HG02763 (cell line): ENCODE measurements at regions not wholly inside any gene's neighbourhood (a gene's known extent, or its start where the extent isn't known, plus 50 kb on each side); places are given as distances from the start of the nearest gene placed in this dataset.
"Not testable (repeated sequence)": the region's sequence is repeated elsewhere in the genome, so short reads cannot be mapped to it uniquely, and the experiment has no call there.

Experiments used
- ATAC-seq: cut with Tn5 transposase; IDR thresholded peaks from one replicate; pipeline ENCODE4 v1.9.1; 2021; ENCODE audit warnings: mild to moderate bottlenecking, moderate library complexity; ENCODE audit not compliant: unreplicated experiment

DNA sequence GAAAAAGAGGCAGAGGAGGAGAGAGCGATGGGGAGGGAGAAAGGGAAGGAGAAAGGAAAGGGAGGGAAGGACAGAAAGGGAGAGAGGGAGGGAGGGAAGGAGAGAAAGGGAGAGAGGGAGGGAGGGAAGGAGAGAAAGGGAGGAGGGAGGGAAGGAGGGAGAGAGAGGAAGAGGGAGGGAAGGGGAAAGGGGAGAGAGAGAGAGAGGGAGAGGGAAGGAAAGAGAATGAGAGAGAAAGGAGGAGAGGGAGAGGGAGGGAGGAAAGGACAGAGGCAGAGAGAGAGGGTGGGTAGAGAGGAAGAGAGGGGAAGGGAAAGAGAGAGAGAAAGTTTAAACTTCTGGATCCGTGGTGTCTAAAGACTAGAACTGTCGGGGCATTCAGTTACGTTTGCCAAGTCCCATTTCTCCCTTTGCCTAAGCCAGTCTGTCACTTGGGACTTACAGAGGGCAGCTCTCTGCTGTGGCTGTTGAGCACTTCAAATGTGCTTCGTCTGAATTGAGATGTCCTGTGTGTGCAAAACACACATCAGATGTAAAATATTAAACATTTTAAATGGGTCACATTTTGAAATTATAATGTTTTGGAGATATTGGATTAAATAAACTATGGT is 62.6 kb downstream of the PLXNA1 start:
- ATAC-seq: no peak

DNA sequence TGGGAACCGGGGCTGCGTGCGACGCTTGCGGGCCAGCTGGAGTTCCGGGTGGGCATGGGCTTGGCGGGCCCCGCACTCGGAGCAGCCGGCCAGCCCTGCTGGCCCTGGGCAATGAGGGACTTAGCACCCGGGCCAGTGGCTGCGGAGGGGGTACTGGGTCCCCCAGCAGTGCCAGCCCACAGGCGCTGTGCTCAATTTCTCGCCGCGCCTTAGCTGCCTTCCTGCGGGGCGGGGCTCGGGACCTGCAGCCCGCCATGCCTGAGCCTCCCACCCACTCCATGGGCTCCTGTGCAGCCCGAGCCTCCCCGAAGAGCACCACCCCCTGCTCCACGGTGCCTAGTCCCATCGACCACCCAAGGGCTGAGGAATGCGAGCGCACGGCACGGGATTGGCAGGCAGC is 63.8 kb downstream of the PLXNA1 start:
- not testable (repeated sequence) for ATAC-seq

- no peak for ATAC-seq
Observed at GRCh38 chr3:127049393-127049792, 66.5 kb downstream of the PLXNA1 start.

- no peak for ATAC-seq
Observed at GRCh38 chr3:127050733-127051132, 67.8 kb downstream of the PLXNA1 start.

- ATAC-seq: no peak
Observed at GRCh38 chr3:127052121-127052561, 69.2 kb downstream of the PLXNA1 start.

DNA sequence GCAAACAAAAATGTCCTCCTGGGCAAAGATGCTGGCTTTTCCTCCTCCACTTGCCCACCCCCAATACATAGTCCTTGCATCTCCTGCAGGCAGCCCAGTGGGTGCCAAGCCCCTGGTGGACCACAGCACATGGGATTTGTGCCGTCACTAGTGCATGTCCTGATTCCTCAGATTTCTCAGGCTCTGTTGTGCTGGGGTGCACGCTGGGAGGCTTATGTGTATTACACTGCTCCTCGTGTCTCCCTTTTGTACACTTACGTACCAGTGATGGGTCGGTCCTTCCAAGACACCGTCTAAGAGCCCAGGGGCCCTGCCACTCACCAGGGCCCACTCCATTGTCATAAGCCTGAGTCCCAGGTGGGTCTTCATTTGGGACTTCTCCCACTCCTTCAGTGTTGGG is 70.1 kb downstream of the PLXNA1 start:
- ATAC-seq: no peak

GRCh38 chr3:127053450-127053849 is 70.5 kb downstream of the PLXNA1 start:
- no peak for ATAC-seq

DNA sequence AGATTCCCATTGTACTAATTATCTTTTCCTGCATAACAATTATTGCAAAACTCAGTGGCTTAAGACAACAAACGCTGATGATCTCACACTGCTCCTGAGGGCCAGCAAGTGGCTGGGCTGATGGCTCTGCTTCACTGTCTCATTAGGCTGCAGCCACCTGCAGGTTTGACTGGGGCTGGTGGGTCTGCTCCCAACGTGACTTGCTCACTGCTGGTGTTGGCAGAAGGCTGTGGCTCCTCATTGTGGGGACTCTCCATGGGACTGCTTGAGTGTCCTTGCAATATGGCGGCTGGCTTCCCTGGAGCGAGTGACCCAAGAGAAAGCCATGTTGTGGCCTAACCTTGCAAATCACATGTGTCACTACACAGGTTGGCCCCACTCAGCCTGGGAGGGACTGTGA is 71.1 kb downstream of the PLXNA1 start:
- ATAC-seq: no peak

DNA sequence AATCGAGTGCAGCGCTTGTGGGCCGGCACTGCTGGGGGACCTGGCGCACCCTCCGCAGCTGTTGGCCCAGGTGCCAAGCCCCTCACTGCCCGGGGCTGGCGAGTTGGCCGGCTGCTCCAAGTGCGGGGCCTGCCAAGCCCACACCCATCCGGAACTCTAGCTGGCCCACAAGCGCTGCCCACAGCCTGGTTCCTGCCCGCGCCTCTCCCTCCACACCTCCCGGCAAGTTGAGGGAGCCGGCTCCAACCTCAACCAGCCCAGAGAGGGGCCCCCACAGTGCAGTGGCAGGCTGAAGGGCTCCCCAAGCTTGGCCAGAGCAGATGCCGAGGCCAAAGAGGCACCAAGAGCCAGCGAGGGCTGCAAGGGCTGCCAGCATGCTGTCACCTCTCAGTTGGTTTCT is 73.4 kb downstream of the PLXNA1 start:
- ATAC-seq: no peak

DNA sequence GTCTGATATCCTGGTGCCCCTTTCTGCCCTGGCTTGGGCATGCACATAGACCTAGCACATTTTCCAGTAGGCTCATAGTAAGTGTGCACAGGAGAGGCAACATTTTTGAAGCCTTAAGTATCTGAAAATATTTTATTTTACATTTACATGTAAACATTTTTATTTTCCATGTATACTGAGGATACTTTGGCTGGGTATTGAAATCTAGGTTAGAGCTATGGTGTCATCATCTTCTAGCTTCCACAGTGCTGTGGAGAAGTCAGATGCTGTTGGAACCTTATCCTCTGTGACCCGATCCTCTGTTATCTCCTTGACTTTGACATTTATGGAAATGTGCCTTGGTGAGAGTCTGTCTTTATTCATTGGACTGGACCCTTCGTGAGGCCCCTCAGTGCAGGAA is 74.1 kb downstream of the PLXNA1 start:
- no peak for ATAC-seq

DNA sequence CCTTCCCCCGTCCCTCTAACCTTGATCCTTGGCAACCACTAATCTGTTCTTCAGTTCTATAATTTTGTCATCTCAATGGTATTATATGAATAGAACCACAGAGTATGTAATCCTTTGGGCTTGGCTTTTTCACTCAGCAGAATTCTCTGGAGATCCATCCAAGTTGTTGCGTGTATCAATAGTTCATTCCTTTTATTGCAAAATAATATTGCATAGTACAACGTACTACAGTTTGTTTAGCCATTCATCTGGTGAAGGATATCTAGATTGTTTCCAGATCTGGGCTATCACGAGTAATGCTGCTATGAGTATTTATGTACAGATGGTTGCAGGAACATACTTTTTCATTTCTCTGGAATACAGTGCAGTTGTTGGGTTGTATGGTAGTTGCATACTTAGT is 76.2 kb downstream of the PLXNA1 start:
- no peak for ATAC-seq

DNA sequence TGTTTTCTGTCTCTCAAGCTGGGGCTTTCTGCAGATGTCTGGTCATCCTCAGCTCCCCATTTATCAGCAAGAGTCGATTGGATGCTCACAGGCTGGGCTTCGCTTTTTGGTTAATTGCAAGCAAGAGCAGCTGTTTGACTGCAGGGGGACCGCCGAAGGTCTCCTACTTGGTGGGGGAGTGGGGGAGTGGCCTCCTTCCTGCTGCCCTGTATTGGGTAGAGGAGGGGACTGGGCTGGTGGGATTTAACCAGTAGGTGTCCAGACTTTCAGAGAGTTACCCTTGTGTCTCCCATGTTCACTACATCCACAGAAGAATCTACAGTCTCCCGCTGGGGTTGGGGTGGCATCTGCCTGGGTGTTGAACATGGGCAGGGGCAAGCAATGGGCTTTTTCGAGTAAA is 78.7 kb downstream of the PLXNA1 start:
- ATAC-seq: no peak

- no peak for ATAC-seq
Observed at GRCh38 chr3:127062926-127063325, 80.0 kb downstream of the PLXNA1 start.

- ATAC-seq: no peak
Observed at GRCh38 chr3:127063916-127064315, 81.0 kb downstream of the PLXNA1 start.

GRCh38 chr3:127064391-127065137 is 81.6 kb downstream of the PLXNA1 start:
- ATAC-seq: no peak

DNA sequence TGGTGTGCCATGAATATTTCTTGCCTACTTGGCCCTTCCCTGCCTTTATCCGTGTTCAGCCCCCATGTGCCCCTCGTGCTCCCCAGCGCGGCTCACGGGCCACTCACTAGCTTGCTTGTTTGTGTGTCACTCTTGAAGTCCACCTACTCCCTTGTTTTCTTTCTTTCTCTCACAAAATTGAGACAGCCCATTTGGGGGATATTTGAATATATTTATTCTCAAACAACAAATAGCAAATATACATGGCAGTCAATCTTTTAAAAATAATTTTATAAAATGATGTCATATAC is 82.2 kb downstream of the PLXNA1 start:
- no peak for ATAC-seq

DNA sequence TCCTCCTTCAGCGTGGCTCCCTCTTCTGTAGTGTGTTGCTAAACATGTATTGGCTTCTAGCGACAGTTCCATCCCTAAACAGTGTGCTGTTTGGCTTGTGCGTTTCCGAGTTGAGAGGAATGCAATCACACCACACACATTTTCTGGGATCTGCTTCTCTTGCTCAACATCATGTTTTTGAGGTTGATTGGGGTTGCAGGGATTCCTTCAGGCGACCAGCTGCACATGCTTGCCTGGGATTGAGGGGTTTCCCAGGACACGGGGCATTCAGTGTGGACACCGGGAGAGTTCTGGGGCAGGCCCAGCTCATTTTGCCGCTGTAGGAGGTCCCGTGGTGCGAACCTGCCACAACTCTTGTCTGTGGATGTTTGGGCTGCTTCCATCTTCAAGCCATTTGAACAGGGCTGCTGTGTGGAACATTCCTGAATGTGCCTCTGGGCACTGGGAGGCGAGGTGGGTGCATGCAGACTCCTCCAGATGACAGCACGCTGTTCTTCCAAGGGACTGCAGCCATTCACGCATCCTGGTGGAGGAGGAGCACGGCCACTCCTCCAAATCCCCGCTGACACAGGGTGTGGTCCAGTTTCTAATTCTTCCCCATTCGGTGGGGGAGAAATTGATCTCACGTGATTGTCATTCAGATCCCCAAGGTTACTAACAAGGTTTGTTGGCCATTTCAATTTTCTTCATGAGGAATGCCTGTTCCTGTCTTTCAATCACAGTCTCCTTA is 82.8 kb downstream of the PLXNA1 start:
- ATAC-seq: no peak

GRCh38 chr3:127066635-127067034 is 83.7 kb downstream of the PLXNA1 start:
- ATAC-seq: no peak

DNA sequence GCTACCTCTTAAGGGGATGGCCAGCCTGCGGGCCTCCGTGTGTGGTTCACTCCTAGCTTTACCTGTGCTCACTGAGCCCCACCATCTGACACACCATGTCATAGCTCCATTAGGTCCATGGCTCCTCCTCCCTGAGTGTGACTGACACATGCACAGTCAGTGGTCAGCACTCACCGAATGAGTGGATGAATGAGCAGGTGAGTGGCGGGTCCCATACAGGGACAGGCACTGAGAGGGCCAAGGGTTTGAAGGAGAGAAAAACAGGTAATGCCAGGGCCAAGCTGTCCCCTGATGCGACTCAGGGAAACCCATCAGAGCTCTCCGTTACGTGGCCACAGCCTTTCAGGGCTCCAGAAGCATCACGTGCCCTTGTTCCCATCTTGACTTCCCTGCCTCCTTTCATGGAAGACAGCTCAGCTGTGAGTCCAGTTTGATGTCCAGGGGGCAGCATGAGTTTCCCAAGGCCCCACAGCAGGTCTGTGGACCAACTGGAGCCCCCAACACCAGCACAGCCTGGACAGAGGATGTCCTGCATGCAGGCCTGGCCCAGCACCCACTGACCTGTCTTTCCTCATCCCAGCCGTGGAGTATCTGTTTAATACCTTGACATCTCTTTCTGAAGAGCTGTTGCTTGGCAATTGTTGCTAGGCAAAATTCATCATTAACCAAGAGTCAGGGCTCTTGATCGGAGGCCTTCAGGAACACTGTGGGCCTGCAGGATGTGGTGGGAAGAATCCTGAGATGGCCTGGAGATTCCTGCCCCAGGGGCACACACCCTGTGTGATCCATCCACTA is 84.4 kb downstream of the PLXNA1 start:
- ATAC-seq: no peak

- no peak for ATAC-seq
Observed at GRCh38 chr3:127068111-127068810, 85.3 kb downstream of the PLXNA1 start.

DNA sequence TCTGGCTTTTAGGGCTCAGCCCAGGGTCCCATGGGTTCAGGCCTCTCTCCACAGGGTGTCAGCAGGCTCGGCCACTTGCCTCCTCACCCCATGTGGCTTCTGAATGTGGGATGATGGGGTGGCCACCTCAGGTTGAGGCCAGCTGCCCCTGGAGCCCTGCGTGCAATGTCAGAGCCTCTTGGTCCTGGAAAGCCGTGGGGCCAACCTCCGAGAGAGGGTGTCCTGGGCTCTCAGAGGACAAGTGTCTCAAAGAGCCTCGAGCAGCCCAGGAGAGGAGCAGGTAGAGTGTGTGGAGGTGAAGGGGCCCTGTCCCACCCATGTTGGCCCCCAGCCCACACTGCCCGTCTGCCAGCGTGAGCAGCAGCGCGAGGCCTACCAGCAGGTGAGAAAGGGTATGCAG is 86.0 kb downstream of the PLXNA1 start:
- ATAC-seq: no peak
